ENCODE measurements at regions not wholly inside any gene's neighbourhood (a gene's known extent, or its start where the extent isn't known, plus 50 kb on each side); places are given as distances from the start of the nearest gene placed in this dataset.

DNA sequence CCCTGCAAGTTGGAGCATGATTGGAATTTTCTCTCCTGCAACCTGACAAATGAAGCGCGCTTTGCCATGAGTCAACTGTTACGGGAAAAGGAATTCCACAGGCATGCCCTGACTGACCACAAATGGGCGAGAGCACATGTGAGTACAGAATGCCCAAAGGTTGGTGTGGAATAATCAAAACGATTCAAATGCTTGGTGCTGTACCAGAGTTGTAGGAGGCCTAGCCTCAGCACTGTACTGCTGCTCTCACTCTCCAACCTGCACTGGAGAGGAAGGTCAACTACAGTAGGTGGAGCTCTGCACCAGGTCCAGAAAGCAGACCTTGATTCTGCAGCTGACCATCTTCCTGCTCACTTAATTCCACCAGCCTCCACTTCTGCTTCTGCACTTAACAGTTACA lies 406.9 kb upstream of the ACTBL2 start:
- TF ChIP-seq KDM1A (IDR thresholded peaks at IDR 0.05; ENCODE audit: borderline replicate concordance, low read length): no peak
- TF ChIP-seq, protein P1, sequence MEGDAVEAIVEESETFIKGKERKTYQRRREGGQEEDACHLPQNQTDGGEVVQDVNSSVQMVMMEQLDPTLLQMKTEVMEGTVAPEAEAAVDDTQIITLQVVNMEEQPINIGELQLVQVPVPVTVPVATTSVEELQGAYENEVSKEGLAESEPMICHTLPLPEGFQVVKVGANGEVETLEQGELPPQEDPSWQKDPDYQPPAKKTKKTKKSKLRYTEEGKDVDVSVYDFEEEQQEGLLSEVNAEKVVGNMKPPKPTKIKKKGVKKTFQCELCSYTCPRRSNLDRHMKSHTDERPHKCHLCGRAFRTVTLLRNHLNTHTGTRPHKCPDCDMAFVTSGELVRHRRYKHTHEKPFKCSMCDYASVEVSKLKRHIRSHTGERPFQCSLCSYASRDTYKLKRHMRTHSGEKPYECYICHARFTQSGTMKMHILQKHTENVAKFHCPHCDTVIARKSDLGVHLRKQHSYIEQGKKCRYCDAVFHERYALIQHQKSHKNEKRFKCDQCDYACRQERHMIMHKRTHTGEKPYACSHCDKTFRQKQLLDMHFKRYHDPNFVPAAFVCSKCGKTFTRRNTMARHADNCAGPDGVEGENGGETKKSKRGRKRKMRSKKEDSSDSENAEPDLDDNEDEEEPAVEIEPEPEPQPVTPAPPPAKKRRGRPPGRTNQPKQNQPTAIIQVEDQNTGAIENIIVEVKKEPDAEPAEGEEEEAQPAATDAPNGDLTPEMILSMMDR (IDR thresholded peaks at IDR 0.05; ENCODE audit: control extremely low read depth in 1 of 3, insufficient read depth in 1 of 3, low read depth in 1 of 3, low read length in 3 of 3): peak in 1 of 3 experiments; percentile 5; a peak in 1 of 4 replicates

All from H1 (cell line).